ENCODE measurements at regions not wholly inside any gene's neighbourhood (a gene's known extent, or its start where the extent isn't known, plus 50 kb on each side); places are given as distances from the start of the nearest gene placed in this dataset.

DNA sequence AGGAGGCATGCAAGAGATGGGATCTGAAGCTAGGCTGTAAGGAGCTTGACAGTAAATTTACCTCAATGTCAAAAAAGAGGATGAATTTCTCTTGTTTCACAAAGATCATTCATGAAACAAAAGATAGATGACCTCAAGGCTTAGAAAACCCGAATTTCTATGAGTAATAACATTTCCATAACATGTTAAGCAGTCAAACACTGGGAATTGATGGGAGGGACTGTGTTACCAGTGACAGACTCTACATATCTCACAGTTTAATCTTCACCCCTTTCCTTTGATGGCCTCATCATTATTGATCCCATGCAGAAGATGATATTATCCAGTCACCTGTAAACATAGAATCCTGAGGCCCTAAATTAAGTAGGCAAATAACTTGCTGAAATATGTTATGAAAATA is 53.5 kb upstream of the VGLL3 start:
- DNase-seq (ENCODE audit: low read depth): no peak

GRCh38 chr3:87041191-87041590 is 50.2 kb upstream of the VGLL3 start:
- no peak for DNase-seq (ENCODE audit: low read depth)

Data from GM04503 (cell line).